ENCODE measurements at regions not wholly inside any gene's neighbourhood (a gene's known extent, or its start where the extent isn't known, plus 50 kb on each side); places are given as distances from the start of the nearest gene placed in this dataset.

DNA sequence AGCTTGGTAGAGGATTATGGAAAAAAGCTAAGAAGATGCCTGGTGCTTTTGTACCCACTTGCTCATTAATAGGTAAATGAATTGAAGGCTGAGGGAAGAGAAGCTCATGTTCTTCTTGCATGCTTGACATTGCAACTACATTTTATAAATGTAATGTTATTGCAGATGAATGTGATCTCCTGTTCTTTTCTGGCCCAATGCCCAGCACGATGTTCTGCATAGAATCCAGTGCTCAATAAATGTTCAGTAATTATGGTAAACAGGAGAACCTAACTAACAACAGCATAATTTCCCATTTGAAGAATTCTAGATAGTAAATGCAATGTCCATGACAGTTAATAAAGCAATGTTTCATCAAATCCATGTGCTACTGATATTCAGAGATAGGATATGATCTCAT lies 638.2 kb upstream of the SOX9 start:
- H3K9me3 ChIP-seq (ENCODE audit: insufficient read depth, low read depth, low read length), result no peaks in the 10 kb centered on the region
- TF ChIP-seq EZH2phosphoT487 (IDR thresholded peaks at IDR 0.05; ENCODE audit: borderline replicate concordance), result no peak
- TF ChIP-seq, protein P1, sequence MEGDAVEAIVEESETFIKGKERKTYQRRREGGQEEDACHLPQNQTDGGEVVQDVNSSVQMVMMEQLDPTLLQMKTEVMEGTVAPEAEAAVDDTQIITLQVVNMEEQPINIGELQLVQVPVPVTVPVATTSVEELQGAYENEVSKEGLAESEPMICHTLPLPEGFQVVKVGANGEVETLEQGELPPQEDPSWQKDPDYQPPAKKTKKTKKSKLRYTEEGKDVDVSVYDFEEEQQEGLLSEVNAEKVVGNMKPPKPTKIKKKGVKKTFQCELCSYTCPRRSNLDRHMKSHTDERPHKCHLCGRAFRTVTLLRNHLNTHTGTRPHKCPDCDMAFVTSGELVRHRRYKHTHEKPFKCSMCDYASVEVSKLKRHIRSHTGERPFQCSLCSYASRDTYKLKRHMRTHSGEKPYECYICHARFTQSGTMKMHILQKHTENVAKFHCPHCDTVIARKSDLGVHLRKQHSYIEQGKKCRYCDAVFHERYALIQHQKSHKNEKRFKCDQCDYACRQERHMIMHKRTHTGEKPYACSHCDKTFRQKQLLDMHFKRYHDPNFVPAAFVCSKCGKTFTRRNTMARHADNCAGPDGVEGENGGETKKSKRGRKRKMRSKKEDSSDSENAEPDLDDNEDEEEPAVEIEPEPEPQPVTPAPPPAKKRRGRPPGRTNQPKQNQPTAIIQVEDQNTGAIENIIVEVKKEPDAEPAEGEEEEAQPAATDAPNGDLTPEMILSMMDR (conservative IDR thresholded peaks at IDR 0.05; ENCODE audit: low read length), result no peak
- no peak overlapping the region for H3K4me2 ChIP-seq (ENCODE audit: low read depth, low read length, poor library complexity, severe bottlenecking)
- no peaks in the 10 kb centered on the region for H4K20me1 ChIP-seq (ENCODE audit: insufficient read depth, low read length, poor library complexity, severe bottlenecking)
- no peaks in the 10 kb centered on the region for H3K79me2 ChIP-seq (ENCODE audit: insufficient read depth, low read length)
- no peak overlapping the region for H3K4me3 ChIP-seq (ENCODE audit: low read length, poor library complexity, severe bottlenecking)
- H3K36me3 ChIP-seq (ENCODE audit: insufficient read depth, low read length), result no peaks in the 10 kb centered on the region
- H3K4me1 ChIP-seq (ENCODE audit: insufficient read depth, low read length, poor library complexity, severe bottlenecking), result no peaks in the 10 kb centered on the region
- H3K27me3 ChIP-seq (ENCODE audit: insufficient read depth, low read length, poor library complexity, severe bottlenecking), result no peaks in the 10 kb centered on the region
- H2AFZ ChIP-seq (ENCODE audit: low read length), result no peak overlapping the region
- no peaks in the 10 kb centered on the region for H3K9me2 ChIP-seq (replicated peaks; ENCODE audit: low read depth, low read length)
- H3F3A ChIP-seq (ENCODE audit: low read depth), result no peaks in the 10 kb centered on the region
- no peak overlapping the region for H3K9ac ChIP-seq (ENCODE audit: low read depth, low read length, poor library complexity, severe bottlenecking)

DNA sequence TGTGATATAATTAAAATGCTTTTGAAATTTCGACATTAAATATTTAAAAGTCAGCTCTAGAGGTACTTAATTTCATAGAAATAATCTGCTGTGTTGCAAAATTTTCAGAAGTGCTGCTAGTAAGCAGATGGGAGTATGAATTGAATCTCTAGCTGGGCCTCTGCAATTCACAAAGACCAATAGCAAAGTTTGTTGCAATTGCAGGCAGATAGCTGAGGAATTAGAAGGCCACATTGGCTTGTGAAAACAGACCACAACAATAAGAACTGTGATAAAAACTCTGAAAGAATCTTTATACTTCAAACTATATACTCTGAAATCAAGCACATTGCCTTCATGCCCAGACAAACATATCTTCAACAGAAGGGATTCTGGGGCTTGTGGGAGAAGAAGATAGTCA lies 636.3 kb upstream of the SOX9 start:
- no peaks in the 10 kb centered on the region for H3K4me1 ChIP-seq (ENCODE audit: insufficient read depth, low read length, poor library complexity, severe bottlenecking)
- no peak for TF ChIP-seq EZH2phosphoT487 (IDR thresholded peaks at IDR 0.05; ENCODE audit: borderline replicate concordance)
- TF ChIP-seq, protein P1 (conservative IDR thresholded peaks at IDR 0.05; ENCODE audit: low read length), result no peak
- H3K9me2 ChIP-seq (replicated peaks; ENCODE audit: low read depth, low read length), result no peaks in the 10 kb centered on the region
- H3K4me3 ChIP-seq (ENCODE audit: low read length, poor library complexity, severe bottlenecking), result no peak overlapping the region
- no peaks in the 10 kb centered on the region for H3K36me3 ChIP-seq (ENCODE audit: insufficient read depth, low read length)
- no peaks in the 10 kb centered on the region for H4K20me1 ChIP-seq (ENCODE audit: insufficient read depth, low read length, poor library complexity, severe bottlenecking)
- H3K9me3 ChIP-seq (ENCODE audit: insufficient read depth, low read depth, low read length), result no peaks in the 10 kb centered on the region
- H2AFZ ChIP-seq (ENCODE audit: low read length), result no peak overlapping the region
- H3F3A ChIP-seq (ENCODE audit: low read depth), result no peaks in the 10 kb centered on the region
- H3K79me2 ChIP-seq (ENCODE audit: insufficient read depth, low read length), result no peaks in the 10 kb centered on the region
- H3K27me3 ChIP-seq (ENCODE audit: insufficient read depth, low read length, poor library complexity, severe bottlenecking), result no peaks in the 10 kb centered on the region
- H3K4me2 ChIP-seq (ENCODE audit: low read depth, low read length, poor library complexity, severe bottlenecking), result no peak overlapping the region
- H3K9ac ChIP-seq (ENCODE audit: low read depth, low read length, poor library complexity, severe bottlenecking), result no peak overlapping the region

- no peaks in the 10 kb centered on the region for H3K4me1 ChIP-seq (ENCODE audit: insufficient read depth, low read length, poor library complexity, severe bottlenecking)
- TF ChIP-seq, protein P1 (conservative IDR thresholded peaks at IDR 0.05; ENCODE audit: low read length), result no peak
- TF ChIP-seq EZH2phosphoT487 (IDR thresholded peaks at IDR 0.05; ENCODE audit: borderline replicate concordance), result no peak
Observed at GRCh38 chr17:71485426-71485825, 635.4 kb upstream of the SOX9 start.

More at GRCh38 chr17:71485426-71485825, 635.4 kb upstream of the SOX9 start:
- Histone ChIP-seq H3K4me3 (ENCODE audit: low read length, poor library complexity, severe bottlenecking) (no peak overlapping the region), H3K27me3 (ENCODE audit: insufficient read depth, low read length, poor library complexity, severe bottlenecking) (no peaks in the 10 kb centered on the region), H3K9me3 (ENCODE audit: insufficient read depth, low read depth, low read length) (no peaks in the 10 kb centered on the region), H3F3A (ENCODE audit: low read depth) (no peaks in the 10 kb centered on the region), H3K4me2 (ENCODE audit: low read depth, low read length, poor library complexity, severe bottlenecking) (no peak overlapping the region), H4K20me1 (ENCODE audit: insufficient read depth, low read length, poor library complexity, severe bottlenecking) (no peaks in the 10 kb centered on the region), H3K9me2 (replicated peaks; ENCODE audit: low read depth, low read length) (no peaks in the 10 kb centered on the region), H3K36me3 (ENCODE audit: insufficient read depth, low read length) (no peaks in the 10 kb centered on the region), H2AFZ (ENCODE audit: low read length) (no peak overlapping the region), H3K79me2 (ENCODE audit: insufficient read depth, low read length) (no peaks in the 10 kb centered on the region), H3K9ac (ENCODE audit: low read depth, low read length, poor library complexity, severe bottlenecking) (no peak overlapping the region)

All from Loucy (cell line).